Right lobe of liver (tissue), 6 donors: ENCODE measurements at regions not wholly inside any gene's neighbourhood (a gene's known extent, or its start where the extent isn't known, plus 50 kb on each side); places are given as distances from the start of the nearest gene placed in this dataset.

Source experiments
- ATAC-seq, 4 donors: fragments of 200-7000 bp; cut with Tn5 transposase; one replicate each; pipeline ENCODE4 v1.9.1; 2020; ENCODE audit warnings: mild to moderate bottlenecking in 4 of 4, moderate library complexity in 4 of 4
- DNase-seq, 3 donors: peaks; one replicate each; pipeline ENCODE4 v3.0.0-alpha.2; 2020
- H3K27ac ChIP-seq, 3 donors: fragments of 200-600 bp; one replicate each; pipeline ENCODE4 v1.8.0; 2022
- H3K27me3 ChIP-seq, 2 donors: fragments of 200-600 bp; one replicate each; pipeline ENCODE4 v1.8.0; 2022
- H3K36me3 ChIP-seq, 4 donors: fragments of 200-600 bp; sonication (generic) in 1 of 4; one replicate each; pipeline versions ENCODE4 v1.5.1 to v1.8.0; 2017 to 2022; ENCODE audit warnings: control low read depth in 1 of 4
- H3K4me1 ChIP-seq, 4 donors: fragments of 200-600 bp; sonication (generic) in 1 of 4; one replicate each; pipeline versions ENCODE4 v1.5.1 to v1.8.0; 2017 to 2022; ENCODE audit warnings: control low read depth in 1 of 4
- H3K4me3 ChIP-seq, 3 donors: fragments of 200-600 bp; one replicate each; pipeline ENCODE4 v1.8.0; 2022
- H3K9me3 ChIP-seq, 4 donors: fragments of 200-600 bp; sonication (generic) in 1 of 4; one replicate each; pipeline versions ENCODE4 v1.5.1 to v1.8.0; 2017 to 2022; ENCODE audit warnings: control low read depth in 1 of 4
- CTCF ChIP-seq, 4 donors: fragments of 200-600 bp in 3 of 4; fragments of 450-650 bp in 1 of 4; IDR thresholded peaks; one replicate each; pipeline versions ENCODE4 v1.5.1 to v1.8.0; 2016 to 2022; ENCODE audit warnings: antibody characterized with exemption in 4 of 4, mild to moderate bottlenecking in 2 of 4
- POLR2A ChIP-seq: fragments of 450-650 bp; IDR thresholded peaks from one replicate; pipeline ENCODE4 v1.6.1; 2017; ENCODE audit warnings: antibody characterized with exemption, mild to moderate bottlenecking
- WGBS: methylation state at CpG from one replicate; pipeline ENCODE4 v1.1.6; 2018; ENCODE audit warnings: low coverage, low lambda C conversion rate; ENCODE audit not compliant: insufficient coverage; ENCODE audit errors: missing lambda C conversion rate; 5-methylcytosine and 5-hydroxymethylcytosine counted together
- intact Hi-C, 2 donors: fragments of 100-400 bp; cut with DNase I; formaldehyde crosslinking; loops; one replicate each; pipeline versions ENCODE4 v1.11.2 to v1.14.1; 2022
- donor health status: DM: no; HTN: yes; CAD: no.
- donor health status: DM: no; HTN: no; CAD: no.
- donor health status: DM: no; HTN: no; CAD: no.
- donor health status: DM: no; HTN: yes; CAD: no.
- donor health status: DM: no; HTN: yes; CAD: no.

- DNase-seq = no peak
- Histone ChIP-seq H3K27ac (no peak overlapping the region), H3K27me3 (no peaks in the 10 kb centered on the region), H3K36me3 (no peaks in the 10 kb centered on the region), H3K4me3 (no peak overlapping the region), H3K4me1 (no peaks in the 10 kb centered on the region), H3K9me3 (no peaks in the 10 kb centered on the region)
- intact Hi-C loops = no loop called here
- WGBS = 44% methylated on average over 1 of the region's 1 CpG
- no peak for ATAC-seq
- TF ChIP-seq POLR2A (no peak), CTCF (IDR thresholded peaks at IDR 0.05) (no peak)
Measured at GRCh38 chr22:49503321-49503720, 324.4 kb downstream of the BRD1 start.

GRCh38 chr22:49502126-49502826 is 325.4 kb downstream of the BRD1 start:
- peak in 1 of 3 donors; percentile 10 for DNase-seq
- Histone ChIP-seq H3K36me3 (no peaks in the 10 kb centered on the region), H3K9me3 (no peaks in the 10 kb centered on the region), H3K4me1 (no peaks in the 10 kb centered on the region), H3K27me3 (no peaks in the 10 kb centered on the region), H3K27ac (no peak overlapping the region), H3K4me3 (no peak overlapping the region)
- 67% methylated on average over 13 of the region's 13 CpGs for WGBS
- ATAC-seq = no peak
- intact Hi-C loops = no loop called here
- TF ChIP-seq POLR2A (no peak), CTCF (IDR thresholded peaks at IDR 0.05) (no peak)

GRCh38 chr22:49500942-49501395 is 326.7 kb downstream of the BRD1 start:
- intact Hi-C loops = no loop called here
- Histone ChIP-seq H3K4me1 (no peaks in the 10 kb centered on the region), H3K27ac (no peak overlapping the region), H3K36me3 (no peaks in the 10 kb centered on the region), H3K4me3 (no peak overlapping the region), H3K9me3 (no peaks in the 10 kb centered on the region), H3K27me3 (no peaks in the 10 kb centered on the region)
- 78% methylated on average over 2 of the region's 2 CpGs for WGBS
- no peak for ATAC-seq
- TF ChIP-seq POLR2A (no peak), CTCF (IDR thresholded peaks at IDR 0.05) (no peak)
- no peak for DNase-seq

GRCh38 chr22:49500076-49500460 is 327.6 kb downstream of the BRD1 start:
- H3K4me1 ChIP-seq = no peaks in the 10 kb centered on the region
- H3K27ac ChIP-seq = no peak overlapping the region
- TF ChIP-seq CTCF (IDR thresholded peaks at IDR 0.05) (no peak), POLR2A (no peak)
- DNase-seq (no peak), ATAC-seq (no peak)
- H3K9me3 ChIP-seq = no peaks in the 10 kb centered on the region
- no peak overlapping the region for H3K4me3 ChIP-seq
- H3K27me3 ChIP-seq = no peaks in the 10 kb centered on the region
- intact Hi-C loops = no loop called here
- no peaks in the 10 kb centered on the region for H3K36me3 ChIP-seq
